Activated CD4-positive, alpha-beta T cell treated with anti-CD3 and anti-CD28 coated beads for 24 hours (primary cell): ENCODE measurements at regions not wholly inside any gene's neighbourhood (a gene's known extent, or its start where the extent isn't known, plus 50 kb on each side); places are given as distances from the start of the nearest gene placed in this dataset.
A peak's percentile ranks its signal among the peaks of the same experiment; 100 is the strongest.

Experiments used
- DNase-seq, 2 donors: peaks; one replicate each; pipeline ENCODE4 v3.0.0-alpha.2; 2020; ENCODE audit warnings: low read depth in 2 of 2

DNA sequence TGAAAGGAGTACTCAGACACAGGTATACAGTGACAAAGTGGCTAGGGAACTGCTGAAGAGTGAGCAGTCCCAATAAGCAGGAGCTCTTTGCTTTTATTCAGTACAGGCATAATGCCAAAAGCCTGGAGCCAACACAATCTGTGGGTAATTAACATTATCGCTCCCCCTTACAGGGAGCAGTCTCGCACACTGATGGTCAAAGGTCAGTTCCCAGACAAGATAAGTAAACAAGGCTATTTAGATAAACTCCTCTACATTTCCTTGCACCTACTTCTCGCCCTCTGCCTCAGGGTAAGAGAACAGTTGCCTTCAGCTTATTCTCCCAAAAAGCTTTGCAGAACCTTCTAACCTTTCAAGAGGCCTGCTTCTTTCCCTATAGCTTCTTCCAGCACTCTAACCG, 73.9 kb upstream of the TAF9B start:
- no peak for DNase-seq

GRCh38 chrX:78199851-78200250, 60.4 kb upstream of the TAF9B start:
- peak in 1 of 2 donors; percentile 4 for DNase-seq
